ENCODE measurements at regions not wholly inside any gene's neighbourhood (a gene's known extent, or its start where the extent isn't known, plus 50 kb on each side); places are given as distances from the start of the nearest gene placed in this dataset.

GRCh38 chr2:234633581-234634230, 136.8 kb upstream of the ARL4C start:
- intact Hi-C loops (cut with DNase I; ENCODE audit: low total_unique reads), result no loop called here
- no peaks in the 10 kb centered on the region for H3K4me1 ChIP-seq
- no peak overlapping the region for H3K4me3 ChIP-seq
- H3K9me3 ChIP-seq, result no peaks in the 10 kb centered on the region
- TF ChIP-seq CTCF (IDR thresholded peaks at IDR 0.05) (no peak), POLR2A (IDR thresholded peaks at IDR 0.05) (no peak)
- no peak overlapping the region for H3K27ac ChIP-seq
- WGBS, 2 donors, result 89 to 91% methylated on average over 9 of the region's 9 CpGs
- DNase-seq, result no peak
- H3K36me3 ChIP-seq (ENCODE audit: low read depth, missing control alignments), result no peaks in the 10 kb centered on the region
- no peaks in the 10 kb centered on the region for H3K27me3 ChIP-seq

- H3K27me3 ChIP-seq, result no peaks in the 10 kb centered on the region
- no peak overlapping the region for H3K4me3 ChIP-seq
- no peak for DNase-seq
- TF ChIP-seq CTCF (IDR thresholded peaks at IDR 0.05) (no peak), POLR2A (IDR thresholded peaks at IDR 0.05) (no peak)
- H3K4me1 ChIP-seq, result no peaks in the 10 kb centered on the region
- no peak overlapping the region for H3K27ac ChIP-seq
- H3K36me3 ChIP-seq (ENCODE audit: low read depth, missing control alignments), result no peaks in the 10 kb centered on the region
- no peaks in the 10 kb centered on the region for H3K9me3 ChIP-seq
- intact Hi-C loops (cut with DNase I; ENCODE audit: low total_unique reads), result no loop called here
- WGBS, 2 donors, result 66 to 67% methylated on average over 12 of the region's 12 CpGs
These were observed 135.9 kb upstream of the ARL4C start for GRCh38 chr2:234632527-234633391.

- TF ChIP-seq CTCF (IDR thresholded peaks at IDR 0.05) (no peak), POLR2A (IDR thresholded peaks at IDR 0.05) (no peak)
- intact Hi-C loops (cut with DNase I; ENCODE audit: low total_unique reads), result no loop called here
- Histone ChIP-seq H3K9me3 (no peaks in the 10 kb centered on the region), H3K27ac (no peak overlapping the region), H3K4me1 (no peaks in the 10 kb centered on the region), H3K4me3 (no peak overlapping the region), H3K36me3 (ENCODE audit: low read depth, missing control alignments) (no peaks in the 10 kb centered on the region), H3K27me3 (no peaks in the 10 kb centered on the region)
- no peak for DNase-seq
- 75 to 83% methylated on average over 10 to 13 of the region's 13 CpGs for WGBS, 2 donors
These were observed 135.0 kb upstream of the ARL4C start for GRCh38 chr2:234631646-234632514.

- DNase-seq, result no peak
- Histone ChIP-seq H3K27ac (no peak overlapping the region), H3K9me3 (no peaks in the 10 kb centered on the region), H3K4me3 (no peak overlapping the region), H3K4me1 (no peaks in the 10 kb centered on the region), H3K27me3 (no peaks in the 10 kb centered on the region), H3K36me3 (ENCODE audit: low read depth, missing control alignments) (no peaks in the 10 kb centered on the region)
- TF ChIP-seq CTCF (IDR thresholded peaks at IDR 0.05), result no peak
- no peak for TF ChIP-seq POLR2A (IDR thresholded peaks at IDR 0.05)
- 60 to 67% methylated on average over 6 of the region's 6 CpGs for WGBS, 2 donors
- intact Hi-C loops (cut with DNase I; ENCODE audit: low total_unique reads), result no loop called here
These were observed 133.9 kb upstream of the ARL4C start for GRCh38 chr2:234630801-234631261.
